GM18867 (cell line): ENCODE measurements at regions not wholly inside any gene's neighbourhood (a gene's known extent, or its start where the extent isn't known, plus 50 kb on each side); places are given as distances from the start of the nearest gene placed in this dataset.
"Not testable (repeated sequence)": the region's sequence is repeated elsewhere in the genome, so short reads cannot be mapped to it uniquely, and the experiment has no call there.

ENCODE experiments used
- ATAC-seq: cut with Tn5 transposase; IDR thresholded peaks from one replicate; pipeline ENCODE4 v1.9.1; 2021; ENCODE audit warnings: mild to moderate bottlenecking, moderate library complexity; ENCODE audit not compliant: unreplicated experiment

- ATAC-seq = no peak
Observed at GRCh38 chr7:25436413-25436812, 208.1 kb upstream of the NPVF start.

- no peak for ATAC-seq
Observed at GRCh38 chr7:25437308-25437707, 209.0 kb upstream of the NPVF start.

GRCh38 chr7:25444991-25445390 is 216.7 kb upstream of the NPVF start:
- ATAC-seq = no peak

GRCh38 chr7:25448301-25448700 is 220.0 kb upstream of the NPVF start:
- ATAC-seq = no peak

- no peak for ATAC-seq
Observed at GRCh38 chr7:25454020-25454419, 225.7 kb upstream of the NPVF start.

GRCh38 chr7:25454562-25455041 is 226.3 kb upstream of the NPVF start:
- no peak for ATAC-seq

- no peak for ATAC-seq
Observed at GRCh38 chr7:25455683-25456251, 227.5 kb upstream of the NPVF start.

- ATAC-seq = no peak
Observed at GRCh38 chr7:25456467-25457171, 228.3 kb upstream of the NPVF start.

- no peak for ATAC-seq
Observed at GRCh38 chr7:25459057-25459456, 230.8 kb upstream of the NPVF start.

GRCh38 chr7:25460433-25460832 is 232.1 kb upstream of the NPVF start:
- ATAC-seq = no peak

GRCh38 chr7:25469669-25470068 is 241.4 kb upstream of the NPVF start:
- no peak for ATAC-seq

GRCh38 chr7:25476863-25477499 is 248.7 kb upstream of the NPVF start:
- ATAC-seq = no peak

- not testable (repeated sequence) for ATAC-seq
Observed at GRCh38 chr7:25478221-25478620, 249.9 kb upstream of the NPVF start.

GRCh38 chr7:25478925-25479324 is 250.6 kb upstream of the NPVF start:
- ATAC-seq = no peak

- no peak for ATAC-seq
Observed at GRCh38 chr7:25481891-25482290, 253.6 kb upstream of the NPVF start.

GRCh38 chr7:25482631-25483030 is 254.3 kb upstream of the NPVF start:
- no peak for ATAC-seq

GRCh38 chr7:25485026-25485425 is 256.7 kb upstream of the NPVF start:
- no peak for ATAC-seq

- ATAC-seq = no peak
Observed at GRCh38 chr7:25486656-25487055, 258.4 kb upstream of the NPVF start.

GRCh38 chr7:25493805-25494366 is 265.6 kb upstream of the NPVF start:
- ATAC-seq = no peak

- no peak for ATAC-seq
Observed at GRCh38 chr7:25494896-25495295, 266.6 kb upstream of the NPVF start.

- no peak for ATAC-seq
Observed at GRCh38 chr7:25495342-25496250, 267.3 kb upstream of the NPVF start.
